ENCODE measurements at regions not wholly inside any gene's neighbourhood (a gene's known extent, or its start where the extent isn't known, plus 50 kb on each side); places are given as distances from the start of the nearest gene placed in this dataset.

DNA sequence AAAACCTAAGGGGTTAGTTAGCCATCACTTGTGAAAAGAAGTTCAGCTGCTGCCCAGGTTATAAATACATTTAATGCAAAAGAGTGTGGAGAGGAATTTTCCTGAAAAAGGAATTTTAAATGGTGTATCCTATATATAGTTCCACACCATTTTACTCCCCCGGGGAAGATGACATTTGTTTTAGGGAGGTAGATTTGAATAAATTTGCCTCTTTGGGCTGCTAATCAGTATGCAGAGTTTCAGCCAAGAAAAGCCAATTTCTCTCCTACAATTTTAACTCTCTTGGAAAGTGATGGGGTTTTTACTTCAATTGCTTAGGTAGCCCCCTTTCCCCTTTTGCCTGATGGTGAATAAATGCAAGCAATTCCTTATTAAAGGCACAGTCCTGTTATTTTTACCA, 161.2 kb downstream of the OTOL1 start:
- TF ChIP-seq EZH2 (IDR thresholded peaks at IDR 0.05; ENCODE audit: insufficient read depth, low read length): no peak
- TF ChIP-seq, protein P1, sequence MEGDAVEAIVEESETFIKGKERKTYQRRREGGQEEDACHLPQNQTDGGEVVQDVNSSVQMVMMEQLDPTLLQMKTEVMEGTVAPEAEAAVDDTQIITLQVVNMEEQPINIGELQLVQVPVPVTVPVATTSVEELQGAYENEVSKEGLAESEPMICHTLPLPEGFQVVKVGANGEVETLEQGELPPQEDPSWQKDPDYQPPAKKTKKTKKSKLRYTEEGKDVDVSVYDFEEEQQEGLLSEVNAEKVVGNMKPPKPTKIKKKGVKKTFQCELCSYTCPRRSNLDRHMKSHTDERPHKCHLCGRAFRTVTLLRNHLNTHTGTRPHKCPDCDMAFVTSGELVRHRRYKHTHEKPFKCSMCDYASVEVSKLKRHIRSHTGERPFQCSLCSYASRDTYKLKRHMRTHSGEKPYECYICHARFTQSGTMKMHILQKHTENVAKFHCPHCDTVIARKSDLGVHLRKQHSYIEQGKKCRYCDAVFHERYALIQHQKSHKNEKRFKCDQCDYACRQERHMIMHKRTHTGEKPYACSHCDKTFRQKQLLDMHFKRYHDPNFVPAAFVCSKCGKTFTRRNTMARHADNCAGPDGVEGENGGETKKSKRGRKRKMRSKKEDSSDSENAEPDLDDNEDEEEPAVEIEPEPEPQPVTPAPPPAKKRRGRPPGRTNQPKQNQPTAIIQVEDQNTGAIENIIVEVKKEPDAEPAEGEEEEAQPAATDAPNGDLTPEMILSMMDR (IDR thresholded peaks at IDR 0.05; ENCODE audit: insufficient read depth, low read depth, low read length): no peak
